ENCODE measurements at regions not wholly inside any gene's neighbourhood (a gene's known extent, or its start where the extent isn't known, plus 50 kb on each side); places are given as distances from the start of the nearest gene placed in this dataset.
A peak's percentile ranks its signal among the peaks of the same experiment; 100 is the strongest.
"Not testable (repeated sequence)": the region's sequence is repeated elsewhere in the genome, so short reads cannot be mapped to it uniquely, and the experiment has no call there.

- no peak for DNase-seq (ENCODE audit: low read depth, low spot score)
Observed at GRCh38 chr2:175351512-175351911, 170.0 kb upstream of the ATP5MC3 start.

DNA sequence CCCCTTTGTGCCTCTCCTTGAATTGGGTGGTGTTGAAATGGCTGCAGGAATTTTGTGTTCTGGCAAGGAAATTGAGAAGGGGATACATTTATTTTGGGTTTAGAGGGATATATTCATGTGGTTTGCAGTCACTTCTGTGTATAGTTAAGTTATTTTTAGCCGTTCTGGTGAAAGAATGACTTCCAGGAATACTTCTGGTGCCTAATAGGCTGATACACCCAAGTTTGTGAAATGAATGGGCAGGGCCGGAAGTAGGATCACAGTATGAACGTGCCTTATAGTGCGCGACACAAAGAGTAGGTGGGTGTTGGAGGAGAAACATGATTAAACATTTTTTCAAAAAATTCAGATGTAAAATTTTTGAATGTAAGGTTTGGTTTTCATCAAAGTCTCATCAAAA, 168.6 kb upstream of the ATP5MC3 start:
- no peak for DNase-seq (ENCODE audit: low read depth, low spot score)
- H3K4me3 ChIP-seq (ENCODE audit: low read length), result no peak overlapping the region

More at GRCh38 chr2:175351512-175351911, 170.0 kb upstream of the ATP5MC3 start:
- no peak overlapping the region for H3K4me3 ChIP-seq (ENCODE audit: low read length)

DNA sequence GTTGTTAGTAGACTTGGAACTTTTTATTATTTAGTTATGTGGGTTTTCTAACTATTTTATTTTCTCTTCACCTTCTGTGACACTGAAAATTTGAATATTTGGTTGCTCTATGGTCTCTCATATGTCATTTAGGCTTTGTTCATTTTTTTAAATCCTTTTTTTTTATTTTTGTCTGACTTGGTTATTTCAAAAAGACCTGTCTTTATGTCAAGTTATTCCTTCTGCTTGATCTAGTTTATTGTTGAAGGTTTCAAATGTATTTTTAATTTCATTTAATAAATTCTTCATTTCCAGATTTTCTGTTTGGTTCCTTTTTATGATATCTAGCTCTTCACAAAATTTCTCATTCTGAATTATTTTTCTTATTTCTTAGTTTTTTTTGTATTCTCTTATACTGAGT, 160.6 kb upstream of the ATP5MC3 start:
- H3K4me3 ChIP-seq (ENCODE audit: low read length), result no peak overlapping the region
- no peak for DNase-seq (ENCODE audit: low read depth, low spot score)

DNA sequence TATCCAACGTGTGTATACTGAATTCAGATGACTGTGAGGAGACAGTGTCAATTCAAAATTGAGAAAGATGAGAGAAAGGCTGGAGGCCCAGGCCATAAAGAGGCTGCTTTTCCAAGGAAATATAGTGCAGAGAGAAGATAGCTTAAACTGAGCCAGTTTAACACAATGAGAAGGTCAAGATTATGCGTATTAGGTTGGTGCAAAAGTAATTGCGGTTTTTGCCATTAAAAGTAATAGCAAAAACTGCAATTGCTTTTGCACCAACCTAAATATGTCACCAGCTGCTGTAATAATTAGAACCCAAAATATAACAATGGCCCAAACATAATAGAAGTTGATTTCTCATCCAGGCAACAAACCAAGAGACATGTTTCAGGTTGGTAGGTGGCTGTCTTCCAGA, 148.7 kb upstream of the ATP5MC3 start:
- no peak overlapping the region for H3K4me3 ChIP-seq (ENCODE audit: low read length)
- DNase-seq (ENCODE audit: low read depth, low spot score), result no peak

- no peak overlapping the region for H3K4me3 ChIP-seq (ENCODE audit: low read length)
- DNase-seq (ENCODE audit: low read depth, low spot score), result no peak
Observed at GRCh38 chr2:175326801-175327200, 145.3 kb upstream of the ATP5MC3 start.

DNA sequence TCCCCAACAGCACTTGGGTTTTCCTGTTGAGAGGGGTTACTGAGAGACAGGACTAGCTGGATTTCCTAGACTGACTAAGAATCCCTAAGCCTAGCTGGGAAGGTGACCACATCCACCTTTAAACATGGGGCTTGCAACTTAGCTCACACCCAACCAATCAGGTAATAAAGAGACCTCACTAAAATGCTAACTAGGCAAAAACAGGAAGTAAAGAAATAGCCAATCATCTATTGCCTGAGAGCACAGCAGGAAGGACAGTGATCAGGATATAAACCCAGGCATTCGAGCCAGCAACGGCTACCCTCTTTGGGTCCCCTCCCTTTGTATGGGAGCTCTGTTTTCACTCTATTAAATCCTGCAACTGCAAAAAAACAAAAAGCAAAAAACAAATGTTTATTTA, 144.7 kb upstream of the ATP5MC3 start:
- not testable (repeated sequence) for DNase-seq (ENCODE audit: low read depth, low spot score); H3K4me3 ChIP-seq (ENCODE audit: low read length)

DNA sequence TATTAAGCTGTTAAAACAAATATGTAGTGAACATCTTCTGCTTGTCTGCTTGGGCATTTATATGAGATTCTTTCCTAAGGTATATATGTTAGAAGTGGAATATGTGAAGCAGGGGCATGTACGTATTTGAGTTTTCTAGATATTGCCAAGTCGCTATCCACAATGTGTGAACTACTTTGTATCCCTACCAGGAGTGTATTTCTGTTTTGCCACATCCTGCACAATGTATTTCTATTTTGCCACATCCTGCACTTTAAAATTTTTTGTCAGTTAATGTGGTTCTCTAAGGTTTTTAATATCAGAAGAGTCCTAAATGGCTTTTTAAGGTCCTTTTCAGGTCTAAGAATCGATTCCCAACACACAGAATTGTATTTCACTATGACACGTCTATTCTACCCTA, 141.7 kb upstream of the ATP5MC3 start:
- no peak overlapping the region for H3K4me3 ChIP-seq (ENCODE audit: low read length)
- DNase-seq (ENCODE audit: low read depth, low spot score), result peak; percentile 68

GRCh38 chr2:175318542-175318941, 137.0 kb upstream of the ATP5MC3 start:
- H3K4me3 ChIP-seq (ENCODE audit: low read length), result no peak overlapping the region
- no peak for DNase-seq (ENCODE audit: low read depth, low spot score)

- no peak overlapping the region for H3K4me3 ChIP-seq (ENCODE audit: low read length)
- DNase-seq (ENCODE audit: low read depth, low spot score), result no peak
Observed at GRCh38 chr2:175317751-175318150, 136.2 kb upstream of the ATP5MC3 start.

GRCh38 chr2:175312137-175312536, 130.6 kb upstream of the ATP5MC3 start:
- DNase-seq (ENCODE audit: low read depth, low spot score), result no peak
- no peak overlapping the region for H3K4me3 ChIP-seq (ENCODE audit: low read length)

- no peak for DNase-seq (ENCODE audit: low read depth, low spot score)
- H3K4me3 ChIP-seq (ENCODE audit: low read length), result no peak overlapping the region
Observed at GRCh38 chr2:175310813-175311504, 129.4 kb upstream of the ATP5MC3 start.

GRCh38 chr2:175309799-175310198, 128.3 kb upstream of the ATP5MC3 start:
- no peak overlapping the region for H3K4me3 ChIP-seq (ENCODE audit: low read length)
- peak; percentile 57 for DNase-seq (ENCODE audit: low read depth, low spot score)

GRCh38 chr2:175308005-175308404, 126.5 kb upstream of the ATP5MC3 start:
- no peak for DNase-seq (ENCODE audit: low read depth, low spot score)
- no peak overlapping the region for H3K4me3 ChIP-seq (ENCODE audit: low read length)

DNA sequence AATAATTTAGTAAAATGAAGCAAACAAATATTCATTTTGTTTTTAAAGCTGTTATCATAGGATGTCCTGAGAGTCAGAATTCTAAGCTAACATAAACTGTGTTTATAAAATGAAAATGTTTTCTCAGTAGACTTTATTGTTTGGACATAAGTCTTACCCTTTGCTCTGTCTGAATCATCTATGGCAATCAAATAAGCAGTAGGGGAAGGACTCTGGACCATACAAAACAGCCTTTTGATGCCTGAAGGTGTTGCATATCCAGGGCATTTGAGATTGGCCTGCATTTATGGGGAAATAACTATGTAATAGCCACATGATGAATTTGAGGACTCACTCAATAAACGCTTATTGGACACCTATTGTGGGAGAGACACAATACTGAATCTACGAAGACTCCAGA, 123.0 kb upstream of the ATP5MC3 start:
- no peak for DNase-seq (ENCODE audit: low read depth, low spot score)

GRCh38 chr2:175293776-175294175, 112.3 kb upstream of the ATP5MC3 start:
- no peak for DNase-seq (ENCODE audit: low read depth, low spot score)
- H3K4me3 ChIP-seq (ENCODE audit: low read length), result no peak overlapping the region

More for the DNA sequence above, 123.0 kb upstream of the ATP5MC3 start:
- H3K4me3 ChIP-seq (ENCODE audit: low read length), result no peak overlapping the region

GRCh38 chr2:175293195-175293594, 111.7 kb upstream of the ATP5MC3 start:
- DNase-seq (ENCODE audit: low read depth, low spot score), result no peak
- no peak overlapping the region for H3K4me3 ChIP-seq (ENCODE audit: low read length)

- no peak overlapping the region for H3K4me3 ChIP-seq (ENCODE audit: low read length)
- no peak for DNase-seq (ENCODE audit: low read depth, low spot score)
Observed at GRCh38 chr2:175282886-175283285, 101.4 kb upstream of the ATP5MC3 start.

DNA sequence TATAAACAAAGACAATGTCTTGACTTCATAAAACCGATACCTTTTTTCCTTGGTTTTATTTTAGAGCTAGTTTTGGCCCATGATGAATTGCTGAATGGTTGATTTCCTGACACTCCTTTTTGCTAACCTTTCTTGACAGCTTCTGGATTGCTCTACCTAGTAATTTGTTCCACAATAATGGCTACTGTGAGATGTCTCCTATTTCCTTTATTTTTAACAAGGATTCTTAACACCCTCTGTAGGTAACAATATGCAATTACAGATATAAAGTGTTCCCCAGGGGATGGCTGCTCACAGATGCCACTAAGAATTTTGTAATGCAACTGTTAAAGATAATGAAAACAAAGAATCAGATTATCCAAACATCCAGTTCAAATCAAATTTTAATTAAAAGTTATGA, 100.8 kb upstream of the ATP5MC3 start:
- DNase-seq (ENCODE audit: low read depth, low spot score), result peak; percentile 28
- H3K4me3 ChIP-seq (ENCODE audit: low read length), result no peak overlapping the region

DNA sequence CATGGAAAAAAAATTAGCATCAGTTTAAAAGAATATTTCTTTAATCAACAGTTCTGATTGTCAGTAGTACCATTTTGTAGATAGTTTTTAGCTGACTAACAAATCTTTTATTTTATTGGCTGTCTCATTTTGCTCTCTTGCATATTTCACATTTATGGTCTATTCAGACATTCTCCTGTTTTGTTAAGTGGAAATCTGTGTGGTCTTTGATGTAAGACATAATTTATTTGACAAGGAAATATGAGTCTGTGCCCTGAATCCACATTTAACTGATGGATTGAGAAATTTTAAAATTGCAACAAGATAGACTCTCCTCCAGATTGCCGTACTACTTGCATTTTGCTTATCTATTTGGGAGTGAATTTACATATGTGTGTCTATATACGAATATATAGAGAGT, 96.3 kb upstream of the ATP5MC3 start:
- no peak overlapping the region for H3K4me3 ChIP-seq (ENCODE audit: low read length)
- no peak for DNase-seq (ENCODE audit: low read depth, low spot score)

DNA sequence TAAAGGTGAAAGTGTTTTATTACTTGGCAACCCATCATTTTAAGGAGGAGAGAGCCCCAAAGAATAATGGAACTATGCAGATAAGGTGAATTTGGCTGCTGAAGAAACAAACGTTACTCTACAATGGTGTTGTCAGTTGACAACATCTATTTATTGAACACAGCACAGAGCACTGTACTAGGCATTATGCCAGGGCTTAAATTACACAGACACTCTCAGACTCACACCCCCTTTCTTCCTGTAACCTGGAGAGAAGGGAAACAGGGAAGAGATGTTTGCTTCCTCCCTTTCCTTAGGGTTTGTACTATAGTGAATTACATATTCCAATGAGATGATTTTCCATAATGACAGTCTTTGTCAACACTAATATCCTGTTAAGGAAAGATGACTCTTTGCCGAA, 94.0 kb upstream of the ATP5MC3 start:
- DNase-seq (ENCODE audit: low read depth, low spot score), result no peak
- no peak overlapping the region for H3K4me3 ChIP-seq (ENCODE audit: low read length)

DNA sequence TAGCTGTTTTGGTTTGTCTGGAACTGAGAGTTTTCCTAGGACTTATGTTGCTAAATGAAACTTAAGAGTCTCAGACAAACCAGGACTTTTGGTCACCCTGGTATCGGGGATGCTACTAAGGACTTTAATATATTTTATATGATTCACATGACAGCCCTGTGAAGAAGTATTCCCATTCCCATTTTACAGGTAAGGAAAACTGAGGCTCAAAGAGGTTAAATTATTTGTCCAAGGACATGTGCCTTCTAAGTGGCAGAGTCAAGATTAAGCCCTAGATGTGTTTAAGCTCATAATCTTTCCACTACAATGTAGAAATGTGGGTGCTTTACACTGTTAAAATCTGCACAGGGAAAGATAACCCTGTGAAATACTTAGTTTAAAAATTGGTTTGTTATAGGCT, 77.7 kb upstream of the ATP5MC3 start:
- no peak for DNase-seq (ENCODE audit: low read depth, low spot score)
- no peak overlapping the region for H3K4me3 ChIP-seq (ENCODE audit: low read length)

Data from Jurkat, Clone E6-1 (cell line).